IMR-90 (cell line): ENCODE measurements at regions not wholly inside any gene's neighbourhood (a gene's known extent, or its start where the extent isn't known, plus 50 kb on each side); places are given as distances from the start of the nearest gene placed in this dataset.

Source experiments
- ATAC-seq: fragments of 200-7000 bp; cut with Tn5 transposase; 2 replicates; pipeline ENCODE4 v1.9.1; 2020; ENCODE audit warnings: low read depth, mild to moderate bottlenecking, moderate library complexity
- BruUV-seq: library from RNA; stranded (reverse); fragments of 400-500 nt; replicated peaks from 2 replicates; lab custom pipeline; 2021; lab: Mats Ljungman, UMichigan
- CTCF ChIA-PET: fragments of 300-600 bp; formaldehyde crosslinking; extraction: SDS; loops from one replicate; lab custom pipeline; 2021; ENCODE audit warnings: antibody characterized with exemption; lab: Yijun Ruan, JAX
- POLR2A ChIA-PET: fragments of 300-600 bp; sonication (Branson Sonifier 250); formaldehyde crosslinking; loops from one replicate; lab custom pipeline; 2022; ENCODE audit warnings: antibody characterized with exemption; ENCODE audit not compliant: unreplicated experiment; lab: Charles Lee
- DNase-seq: peaks from one replicate; pipeline ENCODE4 v3.0.0; 2013
- H2AFZ ChIP-seq: replicated peaks from 2 replicates; pipeline ENCODE3; 2013; ENCODE audit warnings: low read length, mild to moderate bottlenecking; ENCODE audit not compliant: poor library complexity
- H2AK5ac ChIP-seq: 2 replicates; pipeline ENCODE4 v1.6.1; 2013; ENCODE audit warnings: low read depth, low read length, inconsistent platforms
- H2AK9ac ChIP-seq: replicated peaks from 2 replicates; pipeline ENCODE3; 2013; ENCODE audit warnings: mild to moderate bottlenecking, low read depth, low read length, moderate library complexity; ENCODE audit not compliant: poor library complexity
- H2BK120ac ChIP-seq: 2 replicates; pipeline ENCODE4 v1.6.1; 2013; ENCODE audit warnings: low read depth, low read length, inconsistent platforms
- H2BK15ac ChIP-seq: 3 replicates; pipeline ENCODE4 v1.6.1; 2013; ENCODE audit warnings: low read depth, low read length, inconsistent platforms
- H2BK20ac ChIP-seq: 2 replicates; pipeline ENCODE4 v1.6.1; 2013; ENCODE audit warnings: low read depth, mild to moderate bottlenecking, inconsistent platforms, low read length, moderate library complexity
- H2BK5ac ChIP-seq: 2 replicates; pipeline ENCODE4 v1.6.1; 2013; ENCODE audit warnings: mild to moderate bottlenecking, low read depth, low read length, inconsistent platforms; ENCODE audit not compliant: poor library complexity, severe bottlenecking
- H3K14ac ChIP-seq: replicated peaks from 2 replicates; pipeline ENCODE4 v1.6.1; 2013; ENCODE audit warnings: low read depth, low read length, inconsistent platforms
- H3K18ac ChIP-seq: 2 replicates; pipeline ENCODE4 v1.6.1; 2013; ENCODE audit warnings: low read depth, low read length, control low read depth
- H3K23ac ChIP-seq: 2 replicates; pipeline ENCODE4 v1.6.1; 2013; ENCODE audit warnings: low read depth, low read length, inconsistent platforms
- H3K27ac ChIP-seq: 2 replicates; pipeline ENCODE4 v1.5.1; 2013; ENCODE audit warnings: mild to moderate bottlenecking, control low read depth, low read length; ENCODE audit not compliant: insufficient read depth
- H3K27me3 ChIP-seq: 2 replicates; pipeline ENCODE4 v1.6.1; 2013; ENCODE audit warnings: low read length; ENCODE audit not compliant: control insufficient read depth, insufficient read depth
- H3K36me3 ChIP-seq: 2 replicates; pipeline ENCODE4 v1.6.1; 2013; ENCODE audit warnings: low read length, mixed read lengths; ENCODE audit not compliant: control insufficient read depth, insufficient read depth
- H3K4ac ChIP-seq: 2 replicates; pipeline ENCODE4 v1.6.1; 2013; ENCODE audit warnings: low read depth, low read length, inconsistent platforms
- H3K4me1 ChIP-seq: 2 replicates; pipeline ENCODE4 v1.6.1; 2013; ENCODE audit warnings: low read length, mixed read lengths; ENCODE audit not compliant: control insufficient read depth, insufficient read depth
- H3K4me2 ChIP-seq: 2 replicates; pipeline ENCODE4 v1.6.1; 2013; ENCODE audit warnings: low read depth, mild to moderate bottlenecking, control low read depth, low read length, moderate library complexity
- H3K4me3 ChIP-seq: 2 replicates; pipeline ENCODE4 v1.5.1; 2013; ENCODE audit warnings: low read depth, mild to moderate bottlenecking, control low read depth, low read length, moderate library complexity; ENCODE audit not compliant: insufficient read depth
- H3K56ac ChIP-seq: 2 replicates; pipeline ENCODE4 v1.6.1; 2013; ENCODE audit warnings: low read length, inconsistent platforms; ENCODE audit not compliant: insufficient read depth; ENCODE audit errors: extremely low read depth
- H3K79me1 ChIP-seq, 2 experiments: 2 replicates each; pipeline ENCODE4 v1.6.1; 2013; ENCODE audit warnings: low read length in 2 of 2, inconsistent platforms in 1 of 2, low read depth in 1 of 2
- H3K9ac ChIP-seq: 2 replicates; pipeline ENCODE4 v1.6.1; 2013; ENCODE audit warnings: low read depth, low read length, control low read depth
- H3K9me1 ChIP-seq: 2 replicates; pipeline ENCODE4 v1.6.1; 2013; ENCODE audit warnings: low read length, inconsistent platforms; ENCODE audit not compliant: insufficient read depth
- H3K9me3 ChIP-seq: 2 replicates; pipeline ENCODE4 v1.6.1; 2013; ENCODE audit warnings: low read length; ENCODE audit not compliant: control insufficient read depth, insufficient read depth
- H4K20me1 ChIP-seq: 2 replicates; pipeline ENCODE4 v1.6.1; 2013; ENCODE audit warnings: low read length, inconsistent platforms; ENCODE audit not compliant: insufficient read depth
- H4K5ac ChIP-seq: 2 replicates; pipeline ENCODE4 v1.6.1; 2013; ENCODE audit warnings: mild to moderate bottlenecking, low read depth, low read length, control low read depth
- H4K8ac ChIP-seq, 2 experiments: 2 replicates each; pipeline ENCODE4 v1.6.1; 2013; ENCODE audit warnings: low read depth in 2 of 2, low read length in 2 of 2, control low read depth in 1 of 2, inconsistent platforms in 1 of 2
- H4K91ac ChIP-seq: 2 replicates; pipeline ENCODE4 v1.6.1; 2013; ENCODE audit warnings: low read depth, low read length, inconsistent platforms; ENCODE audit not compliant: insufficient read depth
- CEBPB ChIP-seq: IDR thresholded peaks from 2 replicates; pipeline ENCODE4 v1.6.1; 2012; ENCODE audit warnings: low read depth, low read length, improper control_type of control experiment
- FOS ChIP-seq: fragments of 150-350 bp; IDR thresholded peaks from 2 replicates; pipeline ENCODE4 v1.6.1; 2016; ENCODE audit warnings: low read depth, low read length
- MAZ ChIP-seq: IDR thresholded peaks from 2 replicates; pipeline ENCODE4 v1.6.1; 2012; ENCODE audit warnings: low read depth, mild to moderate bottlenecking, low read length, improper control_type of control experiment, moderate library complexity, borderline replicate concordance
- MXI1 ChIP-seq: IDR thresholded peaks from 2 replicates; pipeline ENCODE4 v1.6.1; 2012; ENCODE audit warnings: low read depth, mild to moderate bottlenecking, low read length, moderate library complexity, borderline replicate concordance
- POLR2A ChIP-seq: IDR thresholded peaks from 2 replicates; pipeline ENCODE4 v1.6.1; 2012; ENCODE audit warnings: mild to moderate bottlenecking, low read depth, low read length
- RCOR1 ChIP-seq: IDR thresholded peaks from 2 replicates; pipeline ENCODE4 v1.6.1; 2012; ENCODE audit warnings: mild to moderate bottlenecking, low read length, improper control_type of control experiment; ENCODE audit not compliant: insufficient replicate concordance
- RFX5 ChIP-seq: IDR thresholded peaks from 2 replicates; pipeline ENCODE4 v1.8.0; 2012; ENCODE audit warnings: low read depth, mild to moderate bottlenecking, low read length, moderate library complexity
- SMC3 ChIP-seq: fragments of 150-350 bp; IDR thresholded peaks from 2 replicates; pipeline ENCODE4 v1.6.1; 2016; ENCODE audit warnings: low read depth, mild to moderate bottlenecking, antibody characterized with exemption, low read length, moderate library complexity
- WGBS, 2 experiments: methylation state at CpG; one replicate each; pipeline versions ENCODE4 v1.1.5 to v1.1.7; 2013; ENCODE audit warnings: missing lambda C conversion rate in 2 of 2; ENCODE audit not compliant: insufficient read length in 1 of 2; ENCODE audit errors: extremely low coverage in 2 of 2; 5-methylcytosine and 5-hydroxymethylcytosine counted together
- dilution Hi-C: fragments of 300-500 bp; cut with HindIII; formaldehyde crosslinking; loops from one replicate; pipeline ENCODE4 v1.14.3; 2018; ENCODE audit warnings: low sequenced_read_pairs; ENCODE audit not compliant: unreplicated experiment
- in situ Hi-C: fragments of 300-500 bp; cut with MboI; formaldehyde crosslinking; loops from 3 replicates; pipeline ENCODE4 v1.14.3; 2019; ENCODE audit warnings: low sequenced_read_pairs, inconsistent platforms, mixed read lengths
- intact Hi-C: fragments of 100-400 bp; cut with micrococcal nuclease; formaldehyde crosslinking; loops from 2 replicates; pipeline ENCODE4 v1.10.0; 2022
- TF ChIP-seq, protein P1 (sequence below): fragments of 150-350 bp; IDR thresholded peaks from 2 replicates; pipeline ENCODE4 v1.6.1; 2016; ENCODE audit warnings: low read depth, mild to moderate bottlenecking, low read length, moderate library complexity, borderline replicate concordance
- TF ChIP-seq, protein P2 (sequence below): fragments of 150-350 bp; IDR thresholded peaks from 2 replicates; pipeline ENCODE4 v1.6.1; 2017; ENCODE audit warnings: mild to moderate bottlenecking, antibody characterized with exemption, low read length, low read depth

DNA sequence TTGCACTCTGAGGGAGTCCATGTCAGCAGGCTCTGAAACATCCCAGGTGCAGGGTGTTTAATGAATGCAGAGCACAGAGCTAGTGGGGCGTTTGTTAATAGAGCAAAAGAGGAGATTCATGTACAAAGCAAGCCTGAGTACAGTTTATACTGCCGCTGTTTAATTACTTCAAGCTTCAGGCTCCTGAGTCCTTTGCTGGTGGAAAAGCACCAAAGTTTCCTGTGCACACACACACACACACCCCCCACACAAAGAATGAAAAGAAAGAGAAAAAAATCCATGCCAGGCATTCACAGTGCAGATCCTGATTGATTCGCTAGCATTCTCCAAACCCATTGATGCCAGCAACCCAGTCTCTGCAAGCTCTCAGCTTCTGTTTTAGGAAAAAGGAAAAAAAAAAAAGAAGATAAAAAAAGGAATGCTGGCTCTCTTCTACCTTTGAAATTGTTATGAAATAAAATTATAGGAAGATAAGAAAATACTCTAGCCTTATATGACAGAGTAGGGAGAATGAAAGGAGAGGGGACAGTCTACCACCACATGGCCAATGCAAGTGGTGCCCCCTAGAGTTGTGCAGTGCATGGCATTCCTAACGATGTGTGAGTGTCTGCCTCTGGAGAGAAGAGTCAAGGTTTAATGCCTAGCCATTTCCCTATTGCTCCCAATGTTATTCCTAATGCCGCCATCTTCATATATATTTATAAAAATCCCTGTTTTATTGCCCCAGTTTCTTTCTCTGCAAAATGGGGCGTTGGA, 216.5 kb downstream of the TMEM114 start:
- H2BK5ac ChIP-seq = no peak overlapping the region
- ATAC-seq (no peak), DNase-seq (no peak)
- H4K5ac ChIP-seq = no peak overlapping the region
- H3K36me3 ChIP-seq = no peaks in the 10 kb centered on the region
- TF ChIP-seq SMC3 = no peak
- TF ChIP-seq FOS = no peak
- TF ChIP-seq, protein P1, sequence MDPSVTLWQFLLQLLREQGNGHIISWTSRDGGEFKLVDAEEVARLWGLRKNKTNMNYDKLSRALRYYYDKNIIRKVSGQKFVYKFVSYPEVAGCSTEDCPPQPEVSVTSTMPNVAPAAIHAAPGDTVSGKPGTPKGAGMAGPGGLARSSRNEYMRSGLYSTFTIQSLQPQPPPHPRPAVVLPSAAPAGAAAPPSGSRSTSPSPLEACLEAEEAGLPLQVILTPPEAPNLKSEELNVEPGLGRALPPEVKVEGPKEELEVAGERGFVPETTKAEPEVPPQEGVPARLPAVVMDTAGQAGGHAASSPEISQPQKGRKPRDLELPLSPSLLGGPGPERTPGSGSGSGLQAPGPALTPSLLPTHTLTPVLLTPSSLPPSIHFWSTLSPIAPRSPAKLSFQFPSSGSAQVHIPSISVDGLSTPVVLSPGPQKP = no peak
- no peak for TF ChIP-seq CEBPB
- no peak for TF ChIP-seq RCOR1
- TF ChIP-seq, protein P2, sequence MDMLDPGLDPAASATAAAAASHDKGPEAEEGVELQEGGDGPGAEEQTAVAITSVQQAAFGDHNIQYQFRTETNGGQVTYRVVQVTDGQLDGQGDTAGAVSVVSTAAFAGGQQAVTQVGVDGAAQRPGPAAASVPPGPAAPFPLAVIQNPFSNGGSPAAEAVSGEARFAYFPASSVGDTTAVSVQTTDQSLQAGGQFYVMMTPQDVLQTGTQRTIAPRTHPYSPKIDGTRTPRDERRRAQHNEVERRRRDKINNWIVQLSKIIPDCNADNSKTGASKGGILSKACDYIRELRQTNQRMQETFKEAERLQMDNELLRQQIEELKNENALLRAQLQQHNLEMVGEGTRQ = no peak
- no peak for TF ChIP-seq MAZ
- TF ChIP-seq MXI1 = no peak
- no peak for TF ChIP-seq POLR2A
- no peak for TF ChIP-seq RFX5
- H3K23ac ChIP-seq = no peak overlapping the region
- no peak overlapping the region for H3K18ac ChIP-seq
- no peak overlapping the region for H2BK120ac ChIP-seq
- no peak overlapping the region for H3K27ac ChIP-seq
- H3K9me3 ChIP-seq = peaks cover 7% of the 10 kb centered on the region
- no TSS peak for BruUV-seq
- no peak overlapping the region for H2BK20ac ChIP-seq
- WGBS, 2 experiments = no CpG with 5 or more reads among the region's 6 CpGs
- intact Hi-C loops = no loop called here
- no peak overlapping the region for H3K14ac ChIP-seq
- H3K27me3 ChIP-seq = no peaks in the 10 kb centered on the region
- H3K4me2 ChIP-seq = no peak overlapping the region
- H3K4me1 ChIP-seq = no peaks in the 10 kb centered on the region
- no peak overlapping the region for H2BK15ac ChIP-seq
- no peak overlapping the region for H4K91ac ChIP-seq
- ChIA-PET POLR2A (no interaction called here), CTCF (no interaction called here)
- in situ Hi-C loops = no loop called here
- H3K4me3 ChIP-seq = no peak overlapping the region
- H4K8ac ChIP-seq = no peak overlapping the region
- no peaks in the 10 kb centered on the region for H3K79me1 ChIP-seq
- H4K20me1 ChIP-seq = no peaks in the 10 kb centered on the region
- dilution Hi-C loops = no loop called here
- no peak overlapping the region for H3K9ac ChIP-seq
- H3K4ac ChIP-seq = no peak overlapping the region
- no peaks in the 10 kb centered on the region for H3K9me1 ChIP-seq
- no peak overlapping the region for H2AK5ac ChIP-seq
- no peak overlapping the region for H3K56ac ChIP-seq
- no peak overlapping the region for H2AFZ ChIP-seq
- no peak overlapping the region for H2AK9ac ChIP-seq
